NCI-H146 (cell line): ENCODE measurements at regions not wholly inside any gene's neighbourhood (a gene's known extent, or its start where the extent isn't known, plus 50 kb on each side); places are given as distances from the start of the nearest gene placed in this dataset.
A peak's percentile ranks its signal among the peaks of the same experiment; 100 is the strongest.
"Not testable (repeated sequence)": the region's sequence is repeated elsewhere in the genome, so short reads cannot be mapped to it uniquely, and the experiment has no call there.

ENCODE experiments used
- DNase-seq: peaks from one replicate; lab custom pipeline; 2025; lab: John Stamatoyannopoulos, UW

- DNase-seq: no peak
Measured at GRCh38 chr10:62589689-62590088, 214.8 kb upstream of the ADO start.

GRCh38 chr10:62590306-62590705 is 214.2 kb upstream of the ADO start:
- no peak for DNase-seq

GRCh38 chr10:62594093-62594520 is 210.4 kb upstream of the ADO start:
- DNase-seq: peak; percentile 18

- no peak for DNase-seq
Measured at GRCh38 chr10:62597226-62597625, 207.3 kb upstream of the ADO start.

- DNase-seq: no peak
Measured at GRCh38 chr10:62599161-62599560, 205.4 kb upstream of the ADO start.

GRCh38 chr10:62606551-62606950 is 198.0 kb upstream of the ADO start:
- not testable (repeated sequence) for DNase-seq

GRCh38 chr10:62608189-62608875 is 196.2 kb upstream of the ADO start:
- not testable (repeated sequence) for DNase-seq

GRCh38 chr10:62610649-62611229 is 193.8 kb upstream of the ADO start:
- DNase-seq: peak; percentile 19

GRCh38 chr10:62613424-62613823 is 191.1 kb upstream of the ADO start:
- DNase-seq: no peak

- DNase-seq: no peak
Measured at GRCh38 chr10:62613859-62614258, 190.7 kb upstream of the ADO start.

- DNase-seq: no peak
Measured at GRCh38 chr10:62614389-62615157, 189.9 kb upstream of the ADO start.

GRCh38 chr10:62616885-62617590 is 187.5 kb upstream of the ADO start:
- no peak for DNase-seq

- no peak for DNase-seq
Measured at GRCh38 chr10:62617652-62618051, 186.9 kb upstream of the ADO start.

GRCh38 chr10:62618054-62618453 is 186.5 kb upstream of the ADO start:
- no peak for DNase-seq

- no peak for DNase-seq
Measured at GRCh38 chr10:62618576-62619412, 185.7 kb upstream of the ADO start.

- no peak for DNase-seq
Measured at GRCh38 chr10:62619413-62619738, 185.1 kb upstream of the ADO start.

- no peak for DNase-seq
Measured at GRCh38 chr10:62620491-62620890, 184.0 kb upstream of the ADO start.

GRCh38 chr10:62623223-62623622 is 181.3 kb upstream of the ADO start:
- no peak for DNase-seq

- DNase-seq: peak; percentile 12
Measured at GRCh38 chr10:62625484-62625883, 179.0 kb upstream of the ADO start.

GRCh38 chr10:62626079-62626478 is 178.4 kb upstream of the ADO start:
- DNase-seq: no peak

- DNase-seq: no peak
Measured at GRCh38 chr10:62626817-62627216, 177.7 kb upstream of the ADO start.

- DNase-seq: no peak
Measured at GRCh38 chr10:62627983-62628382, 176.5 kb upstream of the ADO start.
